H9 (cell line): ENCODE measurements at regions not wholly inside any gene's neighbourhood (a gene's known extent, or its start where the extent isn't known, plus 50 kb on each side); places are given as distances from the start of the nearest gene placed in this dataset.

Source experiments
- DNase-seq: peaks from one replicate; pipeline ENCODE4 v3.0.0-alpha.2; 2017
- H2AFZ ChIP-seq: one replicate; pipeline ENCODE4 v1.6.1; 2013; ENCODE audit warnings: mild to moderate bottlenecking, low read length, control low read depth, moderate library complexity
- H2AK5ac ChIP-seq: 2 replicates; pipeline ENCODE4 v1.6.1; 2013; ENCODE audit warnings: low read length, control low read depth, mixed read lengths; ENCODE audit not compliant: insufficient read length
- H2BK120ac ChIP-seq: one replicate; pipeline ENCODE4 v1.6.1; 2013; ENCODE audit warnings: low read depth, mild to moderate bottlenecking, low read length, control low read depth, inconsistent platforms; ENCODE audit not compliant: poor library complexity, severe bottlenecking
- H2BK12ac ChIP-seq: 2 replicates; pipeline ENCODE4 v1.6.1; 2013; ENCODE audit warnings: low read length, control low read depth, mixed read lengths, low read depth; ENCODE audit not compliant: insufficient read length
- H2BK15ac ChIP-seq: 2 replicates; pipeline ENCODE4 v1.6.1; 2013; ENCODE audit warnings: low read depth, low read length, control low read depth
- H2BK20ac ChIP-seq: one replicate; pipeline ENCODE4 v1.6.1; 2013; ENCODE audit warnings: low read depth, mild to moderate bottlenecking, low read length, control low read depth, inconsistent platforms; ENCODE audit not compliant: poor library complexity, severe bottlenecking
- H2BK5ac ChIP-seq: 2 replicates; pipeline ENCODE4 v1.6.1; 2013; ENCODE audit warnings: low read length, control low read depth, mixed read lengths; ENCODE audit not compliant: insufficient read length
- H3K14ac ChIP-seq: 2 replicates; pipeline ENCODE4 v1.6.1; 2013; ENCODE audit warnings: low read length, control low read depth; ENCODE audit not compliant: insufficient read depth
- H3K18ac ChIP-seq: 2 replicates; pipeline ENCODE4 v1.6.1; 2013; ENCODE audit warnings: low read depth, mild to moderate bottlenecking, mixed read lengths, low read length, control low read depth; ENCODE audit not compliant: insufficient read length
- H3K23ac ChIP-seq: 2 replicates; pipeline ENCODE4 v1.6.1; 2013; ENCODE audit warnings: low read length, control low read depth, mixed read lengths, low read depth; ENCODE audit not compliant: insufficient read length
- H3K23me2 ChIP-seq: 2 replicates; pipeline ENCODE4 v1.6.1; 2013; ENCODE audit warnings: low read depth, mild to moderate bottlenecking, mixed read lengths, low read length, control low read depth; ENCODE audit not compliant: insufficient read length, poor library complexity, severe bottlenecking
- H3K27ac ChIP-seq: 2 replicates; pipeline ENCODE4 v1.5.1; 2013; ENCODE audit warnings: low read length, control low read depth, mixed read lengths, low read depth; ENCODE audit not compliant: insufficient read length
- H3K27me3 ChIP-seq: 2 replicates; pipeline ENCODE4 v1.6.1; 2013; ENCODE audit warnings: low read length, control low read depth, inconsistent platforms; ENCODE audit not compliant: insufficient read depth
- H3K4ac ChIP-seq: 2 replicates; pipeline ENCODE4 v1.6.1; 2013; ENCODE audit warnings: low read depth, mild to moderate bottlenecking, control low read depth, inconsistent platforms, low read length, moderate library complexity
- H3K4me1 ChIP-seq: 2 replicates; pipeline ENCODE4 v1.6.1; 2013; ENCODE audit warnings: low read length, control low read depth, inconsistent platforms; ENCODE audit not compliant: insufficient read depth
- H3K4me2 ChIP-seq: 2 replicates; pipeline ENCODE4 v1.6.1; 2013; ENCODE audit warnings: low read length, control low read depth, mixed read lengths; ENCODE audit not compliant: insufficient read length, insufficient read depth
- H3K56ac ChIP-seq: 2 replicates; pipeline ENCODE4 v1.6.1; 2013; ENCODE audit warnings: low read depth, mild to moderate bottlenecking, mixed read lengths, low read length, control low read depth; ENCODE audit not compliant: insufficient read length
- H3K79me1 ChIP-seq: 2 replicates; pipeline ENCODE4 v1.6.1; 2013; ENCODE audit warnings: low read depth, mild to moderate bottlenecking, moderate library complexity, low read length, control low read depth, inconsistent platforms; ENCODE audit not compliant: insufficient read depth, poor library complexity, severe bottlenecking
- H3K79me2 ChIP-seq: 2 replicates; pipeline ENCODE4 v1.6.1; 2013; ENCODE audit warnings: low read length, control low read depth, inconsistent platforms; ENCODE audit not compliant: insufficient read depth
- H3K9ac ChIP-seq: 2 replicates; pipeline ENCODE4 v1.6.1; 2013; ENCODE audit warnings: low read length, control low read depth, mixed read lengths; ENCODE audit not compliant: insufficient read length; ENCODE audit errors: extremely low read depth
- H3K9me3 ChIP-seq: one replicate; pipeline ENCODE4 v1.6.1; 2013; ENCODE audit warnings: low read depth, low read length, inconsistent platforms; ENCODE audit not compliant: control insufficient read depth
- H3T11ph ChIP-seq: one replicate; pipeline ENCODE4 v1.6.1; 2013; ENCODE audit warnings: mild to moderate bottlenecking, low read length, control low read depth, inconsistent platforms
- H4K20me1 ChIP-seq: one replicate; pipeline ENCODE4 v1.6.1; 2013; ENCODE audit not compliant: control insufficient read depth, insufficient read length, insufficient read depth
- H4K5ac ChIP-seq: 2 replicates; pipeline ENCODE4 v1.6.1; 2013; ENCODE audit warnings: low read depth, mild to moderate bottlenecking, mixed read lengths, low read length, control low read depth; ENCODE audit not compliant: insufficient read length
- H4K8ac ChIP-seq: replicated peaks from 2 replicates; pipeline ENCODE4 v1.6.1; 2013; ENCODE audit warnings: low read length, control low read depth, mixed read lengths, low read depth; ENCODE audit not compliant: insufficient read length
- H4K91ac ChIP-seq: 2 replicates; pipeline ENCODE4 v1.6.1; 2013; ENCODE audit warnings: low read depth, mild to moderate bottlenecking, moderate library complexity, mixed read lengths, low read length, control low read depth; ENCODE audit not compliant: insufficient read length
- H3K27ac Mint-ChIP-seq, 3 experiments: 2 replicates in 2 of 3; 3 replicates in 1 of 3; pipeline ENCODE4 v1.8.0; 2020 to 2021; ENCODE audit warnings: mixed read lengths in 3 of 3, mild to moderate bottlenecking in 1 of 3, moderate library complexity in 1 of 3
- H3K27me3 Mint-ChIP-seq: 2 replicates; pipeline ENCODE4 v1.8.0; 2021; ENCODE audit warnings: low read depth, mild to moderate bottlenecking, moderate library complexity, mixed read lengths
- H3K36me3 Mint-ChIP-seq, 3 experiments: 2 replicates in 2 of 3; 3 replicates in 1 of 3; pipeline ENCODE4 v1.8.0; 2020 to 2021; ENCODE audit warnings: low read depth in 3 of 3, mixed read lengths in 3 of 3; ENCODE audit not compliant: insufficient read depth in 1 of 3
- H3K4me1 Mint-ChIP-seq, 2 experiments: 2 replicates each; pipeline ENCODE4 v1.8.0; 2020; ENCODE audit warnings: mixed read lengths in 2 of 2
- H3K4me3 Mint-ChIP-seq, 2 experiments: 2 replicates in 1 of 2; 3 replicates in 1 of 2; pipeline ENCODE4 v1.8.0; 2020 to 2021; ENCODE audit warnings: mild to moderate bottlenecking in 2 of 2, mixed read lengths in 2 of 2, moderate library complexity in 1 of 2
- H3K9me3 Mint-ChIP-seq, 2 experiments: 2 replicates in 1 of 2; 3 replicates in 1 of 2; pipeline ENCODE4 v1.8.0; 2020; ENCODE audit warnings: mild to moderate bottlenecking in 2 of 2, mixed read lengths in 2 of 2, moderate library complexity in 1 of 2
- CTCF ChIP-seq: fragments of 200-600 bp; sonication (generic); conservative IDR thresholded peaks from 3 replicates; pipeline ENCODE4 v1.8.0; 2021; ENCODE audit warnings: antibody characterized with exemption, mild to moderate bottlenecking
- WGBS: extraction: QIAGEN DNeasy Blood & Tissue Kit; methylation state at CpG from one replicate; pipeline ENCODE4 v1.1.7; 2013; ENCODE audit warnings: missing lambda C conversion rate, low lambda C conversion rate, mixed read lengths; ENCODE audit not compliant: insufficient read length; ENCODE audit errors: extremely low coverage; 5-methylcytosine and 5-hydroxymethylcytosine counted together

- no peak for TF ChIP-seq CTCF
- no peaks in the 10 kb centered on the region for H3K36me3 Mint-ChIP-seq
- Histone ChIP-seq H3K27ac (no peak overlapping the region), H2AK5ac (no peak overlapping the region), H3K23me2 (no peaks in the 10 kb centered on the region), H3K27me3 (no peaks in the 10 kb centered on the region), H3K4me2 (no peak overlapping the region), H3K4ac (no peak overlapping the region), H3K4me1 (no peaks in the 10 kb centered on the region; the same call in 1 of the 2 replicates), H2BK15ac (no peak overlapping the region), H2BK20ac (no peak overlapping the region), H4K20me1 (no peaks in the 10 kb centered on the region), H2BK12ac (no peak overlapping the region), H3K23ac (no peak overlapping the region), H4K5ac (no peak overlapping the region), H2BK5ac (no peak overlapping the region), H2BK120ac (no peak overlapping the region), H4K8ac (no peak overlapping the region), H3K9me3 (no peaks in the 10 kb centered on the region), H3K18ac (no peak overlapping the region), H3K79me1 (no peaks in the 10 kb centered on the region), H4K91ac (no peak overlapping the region), H3K56ac (no peak overlapping the region), H3T11ph (no peak overlapping the region), H3K14ac (no peak overlapping the region), H3K79me2 (no peaks in the 10 kb centered on the region), H3K9ac (no peak overlapping the region), H2AFZ (no peak overlapping the region)
- DNase-seq = no peak
- H3K27me3 Mint-ChIP-seq = no peaks in the 10 kb centered on the region
- no peaks in the 10 kb centered on the region for H3K4me1 Mint-ChIP-seq
- H3K27ac Mint-ChIP-seq = no peak overlapping the region
- H3K9me3 Mint-ChIP-seq = no peaks in the 10 kb centered on the region; a peak in 1 of 5 replicates
- no peak overlapping the region for H3K4me3 Mint-ChIP-seq
- WGBS = no CpG with 5 or more reads among the region's 1 CpG
Observed at GRCh38 chr11:104325093-104325492, 161.1 kb upstream of the PDGFD start.
